ENCODE measurements at regions not wholly inside any gene's neighbourhood (a gene's known extent, or its start where the extent isn't known, plus 50 kb on each side); places are given as distances from the start of the nearest gene placed in this dataset.

GRCh38 chr2:14270036-14270582, 362.4 kb upstream of the LRATD1 start:
- CTCF ChIA-PET: interaction anchor here (0.7 to 1.1 kb wide), 2 partner anchors 14 to 30 kb away, joined by 3 read pairs; no protein-coding TSS in a partner anchor
- H3K9me3 ChIP-seq (ENCODE audit: control insufficient read depth, insufficient read depth, low read depth, low read length): no peaks in the 10 kb centered on the region
- TF ChIP-seq HOXC10 (CRISPR knock-in tag; IDR thresholded peaks at IDR 0.05) (no peak), OSR2 (tag by site-specific recombination; IDR thresholded peaks at IDR 0.05) (no peak), ZNF501 (tag by site-specific recombination; IDR thresholded peaks at IDR 0.05) (no peak), ZNF654 (tag by site-specific recombination; IDR thresholded peaks at IDR 0.05; ENCODE audit: low read depth) (no peak), ZNF626 (tag by site-specific recombination; IDR thresholded peaks at IDR 0.05) (no peak), MYNN (tag by site-specific recombination; IDR thresholded peaks at IDR 0.05; ENCODE audit: borderline replicate concordance) (no peak), GLIS1 (tag by site-specific recombination; IDR thresholded peaks at IDR 0.05) (no peak), KLF7 (tag by site-specific recombination; IDR thresholded peaks at IDR 0.05; ENCODE audit: borderline replicate concordance) (no peak), ZNF529 (tag by site-specific recombination; IDR thresholded peaks at IDR 0.05; ENCODE audit: insufficient replicate concordance) (no peak), GLI4 (tag by site-specific recombination; IDR thresholded peaks at IDR 0.05) (no peak)
- TF ChIP-seq, protein P1, sequence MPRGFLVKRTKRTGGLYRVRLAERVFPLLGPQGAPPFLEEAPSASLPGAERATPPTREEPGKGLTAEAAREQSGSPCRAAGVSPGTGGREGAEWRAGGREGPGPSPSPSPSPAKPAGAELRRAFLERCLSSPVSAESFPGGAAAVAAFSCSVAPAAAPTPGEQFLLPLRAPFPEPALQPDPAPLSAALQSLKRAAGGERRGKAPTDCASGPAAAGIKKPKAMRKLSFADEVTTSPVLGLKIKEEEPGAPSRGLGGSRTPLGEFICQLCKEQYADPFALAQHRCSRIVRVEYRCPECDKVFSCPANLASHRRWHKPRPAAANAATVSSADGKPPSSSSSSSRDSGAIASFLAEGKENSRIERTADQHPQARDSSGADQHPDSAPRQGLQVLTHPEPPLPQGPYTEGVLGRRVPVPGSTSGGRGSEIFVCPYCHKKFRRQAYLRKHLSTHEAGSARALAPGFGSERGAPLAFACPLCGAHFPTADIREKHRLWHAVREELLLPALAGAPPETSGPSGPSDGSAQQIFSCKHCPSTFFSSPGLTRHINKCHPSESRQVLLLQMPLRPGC (tag by site-specific recombination; IDR thresholded peaks at IDR 0.05): no peak
- H3K36me3 ChIP-seq (ENCODE audit: control insufficient read depth in 2 of 2, insufficient read depth in 1 of 2, low read length in 2 of 2): no peaks in the 10 kb centered on the region
- no peaks in the 10 kb centered on the region for H3K4me1 ChIP-seq (ENCODE audit: control insufficient read depth, insufficient read depth, low read length)
- no peak overlapping the region for H3K27ac ChIP-seq (ENCODE audit: extremely low read depth, low read depth, low read length)
- POLR2A ChIA-PET: no interaction called here
- no peak overlapping the region for H3K4me3 ChIP-seq (ENCODE audit: low read depth, low read length)

DNA sequence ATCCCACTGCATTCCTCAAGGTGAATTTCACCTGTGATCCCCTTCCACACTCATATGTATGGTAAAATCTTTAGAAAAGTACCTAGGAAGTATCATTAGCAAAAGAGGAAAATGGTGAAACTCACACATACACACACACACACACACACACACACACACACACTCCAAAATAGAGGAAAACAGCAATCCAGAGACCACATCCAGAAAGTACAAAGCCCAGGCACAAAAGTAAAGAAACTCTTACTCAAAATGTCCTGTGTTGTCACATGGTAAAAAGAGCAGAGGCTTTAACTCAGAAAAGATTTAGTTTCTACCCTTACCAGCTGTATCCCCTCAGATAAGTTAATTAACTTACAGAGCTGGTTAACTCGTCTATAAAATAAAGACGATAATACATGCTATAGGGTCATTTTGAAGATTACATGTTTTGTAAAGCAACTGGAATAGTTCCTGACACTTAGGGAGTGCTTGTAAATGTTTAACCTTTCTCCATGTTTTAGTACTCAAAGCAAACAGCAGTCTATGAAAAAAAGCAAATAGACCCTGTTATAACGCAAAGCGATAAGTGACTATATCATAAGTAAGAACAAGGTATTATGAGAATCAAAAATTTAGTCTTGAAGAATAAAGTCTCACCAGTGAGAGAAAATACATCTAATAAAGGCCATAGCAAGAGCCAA, 360.0 kb upstream of the LRATD1 start:
- CTCF ChIA-PET: interaction anchor here (0.7 kb wide), 1 partner anchor 31 kb away, joined by 3 read pairs; no protein-coding TSS in a partner anchor
- Histone ChIP-seq H3K4me1 (ENCODE audit: control insufficient read depth, insufficient read depth, low read length) (no peaks in the 10 kb centered on the region), H3K36me3 (ENCODE audit: control insufficient read depth in 2 of 2, insufficient read depth in 1 of 2, low read length in 2 of 2) (no peaks in the 10 kb centered on the region), H3K4me3 (ENCODE audit: low read depth, low read length) (no peak overlapping the region), H3K27ac (ENCODE audit: extremely low read depth, low read depth, low read length) (no peak overlapping the region), H3K9me3 (ENCODE audit: control insufficient read depth, insufficient read depth, low read depth, low read length) (no peaks in the 10 kb centered on the region)
- TF ChIP-seq ZNF623 (tag by site-specific recombination; IDR thresholded peaks at IDR 0.05) (no peak), MEIS1 (CRISPR knock-in tag; IDR thresholded peaks at IDR 0.05; ENCODE audit: borderline replicate concordance) (no peak), ZSCAN30 (tag by site-specific recombination; IDR thresholded peaks at IDR 0.05) (no peak)
- POLR2A ChIA-PET: no interaction called here

DNA sequence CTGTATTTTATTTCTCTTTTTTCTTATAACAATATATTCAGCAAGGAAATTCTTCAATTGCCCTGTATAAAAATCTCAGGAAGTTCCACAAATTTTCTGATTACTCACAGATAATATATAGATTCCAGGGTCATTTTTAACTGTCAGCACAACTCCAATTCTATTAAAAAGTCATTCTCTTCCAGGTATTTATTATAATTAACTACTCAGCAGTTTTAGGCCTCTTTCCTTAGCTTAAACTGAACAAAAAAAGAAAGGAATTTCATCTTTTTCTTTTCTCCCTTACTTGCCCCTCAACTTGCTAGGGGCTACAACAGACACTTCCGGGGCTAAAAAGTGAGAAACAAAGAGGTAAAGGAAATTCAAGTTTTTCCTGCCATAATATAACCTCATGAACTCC, 358.9 kb upstream of the LRATD1 start:
- H3K4me1 ChIP-seq (ENCODE audit: control insufficient read depth, insufficient read depth, low read length): no peaks in the 10 kb centered on the region
- H3K4me3 ChIP-seq (ENCODE audit: low read depth, low read length): no peak overlapping the region
- no peak overlapping the region for H3K27ac ChIP-seq (ENCODE audit: extremely low read depth, low read depth, low read length)
- no peak for TF ChIP-seq SETDB1 (IDR thresholded peaks at IDR 0.05; ENCODE audit: insufficient read length, low read length)
- no peak for TF ChIP-seq ZNF266 (tag by site-specific recombination; IDR thresholded peaks at IDR 0.05; ENCODE audit: low read depth)
- no peak for TF ChIP-seq GLIS1 (tag by site-specific recombination; IDR thresholded peaks at IDR 0.05)
- TF ChIP-seq, protein P1 (tag by site-specific recombination; IDR thresholded peaks at IDR 0.05): no peak
- no peaks in the 10 kb centered on the region for H3K36me3 ChIP-seq (ENCODE audit: control insufficient read depth in 2 of 2, insufficient read depth in 1 of 2, low read length in 2 of 2)
- POLR2A ChIA-PET: no interaction called here
- CTCF ChIA-PET: no interaction called here
- H3K9me3 ChIP-seq (ENCODE audit: control insufficient read depth, insufficient read depth, low read depth, low read length): no peaks in the 10 kb centered on the region
